Limb (tissue), 2 donors: ENCODE measurements at regions not wholly inside any gene's neighbourhood (a gene's known extent, or its start where the extent isn't known, plus 50 kb on each side); places are given as distances from the start of the nearest gene placed in this dataset.

Source experiments
- DNase-seq, 2 donors: peaks; one replicate each; pipeline ENCODE4 v3.0.0-alpha.2; 2016; ENCODE audit errors: extremely low spot score in 2 of 2

- no peak for DNase-seq
Measured at GRCh38 chr10:78386509-78386908, 352.8 kb downstream of the RPS24 start.

GRCh38 chr10:78388331-78389050 is 354.8 kb downstream of the RPS24 start:
- no peak for DNase-seq

- no peak for DNase-seq
Measured at GRCh38 chr10:78389419-78389818, 355.8 kb downstream of the RPS24 start.

- DNase-seq: no peak
Measured at GRCh38 chr10:78390051-78390450, 356.4 kb downstream of the RPS24 start.

GRCh38 chr10:78390817-78391216 is 357.2 kb downstream of the RPS24 start:
- no peak for DNase-seq

GRCh38 chr10:78391585-78391984 is 357.9 kb downstream of the RPS24 start:
- no peak for DNase-seq

- DNase-seq: no peak
Measured at GRCh38 chr10:78392197-78392596, 358.5 kb downstream of the RPS24 start.

GRCh38 chr10:78393094-78393493 is 359.4 kb downstream of the RPS24 start:
- DNase-seq: no peak

- no peak for DNase-seq
Measured at GRCh38 chr10:78394047-78394446, 360.4 kb downstream of the RPS24 start.

GRCh38 chr10:78395162-78395561 is 361.5 kb downstream of the RPS24 start:
- DNase-seq: no peak

- DNase-seq: no peak
Measured at GRCh38 chr10:78396754-78397153, 363.1 kb downstream of the RPS24 start.

- DNase-seq: no peak
Measured at GRCh38 chr10:78397786-78398185, 364.1 kb downstream of the RPS24 start.

- DNase-seq: no peak
Measured at GRCh38 chr10:78398382-78398781, 364.7 kb downstream of the RPS24 start.

- peak; percentile 38 to 66 for DNase-seq
Measured at GRCh38 chr10:78401624-78402367, 368.1 kb downstream of the RPS24 start.

GRCh38 chr10:78402591-78402990 is 368.9 kb downstream of the RPS24 start:
- no peak for DNase-seq

- peak in 1 of 2 donors; percentile 22 for DNase-seq
Measured at GRCh38 chr10:78403781-78404180, 370.1 kb downstream of the RPS24 start.

- peak in 1 of 2 donors; percentile 16 for DNase-seq
Measured at GRCh38 chr10:78404296-78404695, 370.6 kb downstream of the RPS24 start.

- no peak for DNase-seq
Measured at GRCh38 chr10:78405231-78405630, 371.6 kb downstream of the RPS24 start.

GRCh38 chr10:78405736-78406135 is 372.1 kb downstream of the RPS24 start:
- DNase-seq: peak in 1 of 2 donors; percentile 21

- DNase-seq: no peak
Measured at GRCh38 chr10:78406648-78407008, 373.0 kb downstream of the RPS24 start.

GRCh38 chr10:78407009-78407711 is 373.5 kb downstream of the RPS24 start:
- DNase-seq: peak; percentile 85 to 95

GRCh38 chr10:78407966-78408365 is 374.3 kb downstream of the RPS24 start:
- peak in 1 of 2 donors; percentile 33 for DNase-seq
